K562 (cell line): ENCODE measurements at regions not wholly inside any gene's neighbourhood (a gene's known extent, or its start where the extent isn't known, plus 50 kb on each side); places are given as distances from the start of the nearest gene placed in this dataset.

ENCODE experiments used
- ATAC-seq: fragments of 200-7000 bp; cut with Tn5 transposase; 3 replicates; pipeline ENCODE4 v1.9.1; 2020; ENCODE audit warnings: moderate library complexity
- BruUV-seq: library from RNA; stranded (reverse); fragments of 400-500 nt; replicated peaks from 2 replicates; lab custom pipeline; 2021; lab: Mats Ljungman, UMichigan
- CTCF ChIA-PET: fragments of 300-600 bp; formaldehyde crosslinking; extraction: SDS; loops from one replicate; lab custom pipeline; 2021; ENCODE audit warnings: low intra/inter-chr PET ratio; lab: Yijun Ruan, JAX
- POLR2A ChIA-PET: fragments of 300-600, 350-650 bp; sonication (Branson Sonifier 250); formaldehyde crosslinking; extraction: SDS; loops from one replicate; lab custom pipeline; 2021; ENCODE audit warnings: antibody characterized with exemption, inconsistent platforms; lab: Yijun Ruan, JAX
- DNase-seq, 4 experiments: peaks; one replicate each; pipeline versions ENCODE4 v3.0.0 to v3.0.0-alpha.2; 2011 to 2018; ENCODE audit warnings: low spot score in 3 of 4, mixed read lengths in 3 of 4; ENCODE audit errors: extremely low read depth in 1 of 4
- FAIRE-seq: peaks from 2 replicates; lab custom pipeline; 2011; peaks lifted over from hg19 to GRCh38; lab: Jason Lieb, UNC
- H2AFZ ChIP-seq: 2 replicates; pipeline ENCODE4 v1.6.0; 2011; ENCODE audit warnings: low read depth, low read length, control low read depth, inconsistent platforms
- H3K27ac ChIP-seq: fragments of 200-600 bp; 3 replicates; pipeline ENCODE4 v1.8.0; 2011; ENCODE audit warnings: low read depth, mild to moderate bottlenecking, control low read depth, inconsistent platforms, low read length, moderate library complexity, mixed read lengths; ENCODE audit errors: extremely low read depth
- H3K27me3 ChIP-seq, 2 experiments: fragments of 300-600 bp in 1 of 2; 2 replicates in 1 of 2; 3 replicates in 1 of 2; pipeline versions ENCODE4 v1.6.0 to v1.8.0; 2011; ENCODE audit warnings: inconsistent platforms in 2 of 2, low read length in 2 of 2, mild to moderate bottlenecking in 1 of 2, mixed read lengths in 1 of 2, moderate library complexity in 1 of 2; ENCODE audit not compliant: control insufficient read depth in 2 of 2, insufficient read depth in 2 of 2
- H3K36me3 ChIP-seq: fragments of 300-600 bp; 3 replicates; pipeline ENCODE4 v1.8.0; 2011; ENCODE audit warnings: mild to moderate bottlenecking, low read length, inconsistent platforms; ENCODE audit not compliant: control insufficient read depth, insufficient read depth
- H3K4me1 ChIP-seq, 2 experiments: fragments of 200-600 bp in 1 of 2; replicated peaks in 1 of 2; 2 replicates in 1 of 2; 3 replicates in 1 of 2; pipeline versions ENCODE4 v1.5.1 to v1.8.0; 2011; ENCODE audit warnings: inconsistent platforms in 2 of 2, low read length in 2 of 2, mild to moderate bottlenecking in 1 of 2, mixed read lengths in 1 of 2, moderate library complexity in 1 of 2; ENCODE audit not compliant: control insufficient read depth in 2 of 2, insufficient read depth in 2 of 2
- H3K4me2 ChIP-seq: 2 replicates; pipeline ENCODE4 v1.6.1; 2011; ENCODE audit warnings: low read length, control low read depth, inconsistent platforms, mixed read lengths; ENCODE audit not compliant: insufficient read depth
- H3K4me3 ChIP-seq: fragments of 200-600 bp; sonication (generic), shearing (Covaris generic); 2 replicates; pipeline ENCODE4 v1.5.1; 2016; ENCODE audit warnings: control low read depth, inconsistent platforms
- H3K79me2 ChIP-seq: fragments of 200-600 bp; 3 replicates; pipeline ENCODE4 v1.8.0; 2011; ENCODE audit warnings: low read length, inconsistent platforms; ENCODE audit not compliant: control insufficient read depth, insufficient read depth
- H3K9ac ChIP-seq, 2 experiments: 2 replicates each; pipeline versions ENCODE4 v1.6.0 to v1.6.1; 2011; ENCODE audit warnings: low read depth in 2 of 2, low read length in 2 of 2, control low read depth in 1 of 2, inconsistent platforms in 1 of 2, mild to moderate bottlenecking in 1 of 2, mixed read lengths in 1 of 2; ENCODE audit not compliant: insufficient read depth in 1 of 2
- H3K9me1 ChIP-seq: one replicate; pipeline ENCODE4 v1.6.0; 2011; ENCODE audit warnings: inconsistent platforms, mild to moderate bottlenecking, low read length, moderate library complexity; ENCODE audit not compliant: control insufficient read depth, insufficient read depth
- H3K9me3 ChIP-seq: replicated peaks from 2 replicates; pipeline ENCODE4 v1.5.1; 2011; ENCODE audit warnings: low read depth, low read length, inconsistent platforms; ENCODE audit not compliant: control insufficient read depth, insufficient read depth
- H4K20me1 ChIP-seq: replicated peaks from 2 replicates; pipeline ENCODE4 v1.6.1; 2011; ENCODE audit warnings: low read length, inconsistent platforms, mixed read lengths; ENCODE audit not compliant: control insufficient read depth, insufficient read depth
- CHD1 ChIP-seq: fragments of 200-600 bp; sonication (generic); IDR thresholded peaks from one replicate; pipeline ENCODE4 v1.6.1; 2012; ENCODE audit warnings: mild to moderate bottlenecking, moderate library complexity, low read length, inconsistent platforms
- HDAC1 ChIP-seq, 2 experiments: fragments of 450-650 bp; IDR thresholded peaks; 2 replicates each; pipeline ENCODE4 v1.6.1; 2016 to 2017; ENCODE audit warnings: inconsistent platforms in 1 of 2, mild to moderate bottlenecking in 1 of 2, moderate library complexity in 1 of 2
- HNRNPH1 ChIP-seq: fragments of 200-400 bp; formaldehyde crosslinking; optimal IDR thresholded peaks from 2 replicates; pipeline ENCODE3; 2017; ENCODE audit warnings: low read depth, mild to moderate bottlenecking, low read length, moderate library complexity
- NFE2L1 ChIP-seq: fragments of 450-650 bp; IDR thresholded peaks from 2 replicates; pipeline ENCODE4 v1.6.1; 2016; ENCODE audit warnings: missing genetic modification characterization, low read depth, mild to moderate bottlenecking, missing compliant biosample characterization, moderate library complexity, borderline replicate concordance
- NONO ChIP-seq, 2 experiments: fragments of 200-400 bp in 1 of 2; fragments of 450-650 bp in 1 of 2; formaldehyde crosslinking in 1 of 2; IDR thresholded peaks; 2 replicates each; pipeline ENCODE4 v1.6.1; 2017; ENCODE audit warnings: low read depth in 2 of 2, mild to moderate bottlenecking in 2 of 2, moderate library complexity in 2 of 2, low read length in 1 of 2
- NRF1 ChIP-seq, 2 experiments: fragments of 450-650 bp; IDR thresholded peaks in 1 of 2; conservative IDR thresholded peaks in 1 of 2; 2 replicates each; pipeline ENCODE4 v1.6.1; 2014; ENCODE audit warnings: mild to moderate bottlenecking in 2 of 2
- SOX6 ChIP-seq: fragments of 450-650 bp; IDR thresholded peaks from 2 replicates; pipeline ENCODE4 v1.6.1; 2014; ENCODE audit warnings: mild to moderate bottlenecking
- USF1 ChIP-seq: sonication (generic); formaldehyde crosslinking; IDR thresholded peaks from 2 replicates; pipeline ENCODE4 v1.9.0; 2022; ENCODE audit warnings: mild to moderate bottlenecking, missing genetic modification reagents
- WGBS: fragments of 100-300 bp; shearing (Covaris generic); methylation state at CpG from one replicate; pipeline ENCODE4 v1.1.6; 2016; ENCODE audit warnings: low coverage, mixed read lengths; ENCODE audit not compliant: insufficient coverage; ENCODE audit errors: missing lambda C conversion rate; 5-methylcytosine and 5-hydroxymethylcytosine counted together
- in situ Hi-C: fragments of 300-500 bp; cut with MboI; formaldehyde crosslinking; loops from 4 replicates; pipeline ENCODE4 v1.15.0; 2018; ENCODE audit warnings: inconsistent platforms, mixed read lengths
- intact Hi-C: fragments of 100-400 bp; cut with micrococcal nuclease; formaldehyde crosslinking; loops from 2 replicates; pipeline ENCODE4 v1.14.2; 2022

GRCh38 chr18:41456831-41457230 lies 498.2 kb upstream of the PIK3C3 start:
- no peaks in the 10 kb centered on the region for H3K27me3 ChIP-seq
- no TSS peak for BruUV-seq
- H3K4me3 ChIP-seq, result no peak overlapping the region
- ChIA-PET POLR2A (no interaction called here), CTCF (no interaction called here)
- H3K9ac ChIP-seq, result no peak overlapping the region
- no peaks in the 10 kb centered on the region for H4K20me1 ChIP-seq
- WGBS, result 0% methylated on average over 4 of the region's 4 CpGs
- intact Hi-C loops, result no loop called here
- no peaks in the 10 kb centered on the region for H3K36me3 ChIP-seq
- TF ChIP-seq CHD1, result no peak
- no peak for TF ChIP-seq HNRNPH1
- no peak for TF ChIP-seq USF1 (CRISPR knock-in tag)
- no peak for TF ChIP-seq SOX6
- no peak for TF ChIP-seq NFE2L1 (tag)
- TF ChIP-seq NONO (IDR thresholded peaks at IDR 0.05; ENCODE audit: low read depth in 2 of 2, low read length in 1 of 2), result no peak
- no peak for TF ChIP-seq NRF1 (conservative IDR thresholded peaks at IDR 0.05 in 1 of 2, IDR thresholded peaks at IDR 0.05 in 1 of 2)
- no peak for TF ChIP-seq HDAC1 (IDR thresholded peaks at IDR 0.05)
- no peak overlapping the region for H3K4me2 ChIP-seq
- DNase-seq, result no peak
- H3K9me3 ChIP-seq, result no peaks in the 10 kb centered on the region
- H3K27ac ChIP-seq, result no peak overlapping the region
- ATAC-seq, result no peak
- in situ Hi-C loops, result no loop called here
- H3K9me1 ChIP-seq, result no peaks in the 10 kb centered on the region
- no peaks in the 10 kb centered on the region for H3K79me2 ChIP-seq
- no peak for FAIRE-seq
- no peaks in the 10 kb centered on the region for H3K4me1 ChIP-seq
- H2AFZ ChIP-seq, result no peak overlapping the region
